D721Med (cell line): ENCODE measurements at regions not wholly inside any gene's neighbourhood (a gene's known extent, or its start where the extent isn't known, plus 50 kb on each side); places are given as distances from the start of the nearest gene placed in this dataset.

Experiments used
- DNase-seq: peaks from one replicate; pipeline ENCODE4 v3.0.0; 2011; ENCODE audit warnings: low spot score; ENCODE audit not compliant: insufficient read length
- FAIRE-seq: peaks from 2 replicates; lab custom pipeline; 2011; peaks lifted over from hg19 to GRCh38; lab: Jason Lieb, UNC
- CTCF ChIP-seq: IDR thresholded peaks from 2 replicates; pipeline ENCODE4 v1.5.1; 2012; ENCODE audit warnings: mild to moderate bottlenecking, control low read depth; ENCODE audit not compliant: insufficient read depth; ENCODE audit errors: missing control alignments

DNA sequence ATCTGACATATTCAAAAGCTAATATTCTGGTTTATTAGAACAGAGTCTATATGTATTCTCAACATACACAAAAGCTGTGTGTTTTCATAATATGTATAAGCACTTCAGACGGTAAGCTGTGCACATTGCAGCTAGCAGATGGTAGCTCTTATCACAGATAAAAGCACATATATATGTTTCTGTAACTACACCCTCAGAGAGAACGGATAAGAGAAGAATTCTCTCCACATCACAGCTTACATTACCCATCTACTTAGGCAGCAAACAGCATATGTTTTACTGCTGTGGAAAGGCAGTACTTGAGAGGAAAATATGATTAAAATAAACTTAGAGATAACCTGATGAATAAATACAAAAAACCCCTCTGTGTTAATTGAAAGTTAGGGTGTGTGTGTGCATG is 450.9 kb upstream of the ZNF608 start:
- DNase-seq (no peak), FAIRE-seq (peak; percentile 77)
- no peak for TF ChIP-seq CTCF

DNA sequence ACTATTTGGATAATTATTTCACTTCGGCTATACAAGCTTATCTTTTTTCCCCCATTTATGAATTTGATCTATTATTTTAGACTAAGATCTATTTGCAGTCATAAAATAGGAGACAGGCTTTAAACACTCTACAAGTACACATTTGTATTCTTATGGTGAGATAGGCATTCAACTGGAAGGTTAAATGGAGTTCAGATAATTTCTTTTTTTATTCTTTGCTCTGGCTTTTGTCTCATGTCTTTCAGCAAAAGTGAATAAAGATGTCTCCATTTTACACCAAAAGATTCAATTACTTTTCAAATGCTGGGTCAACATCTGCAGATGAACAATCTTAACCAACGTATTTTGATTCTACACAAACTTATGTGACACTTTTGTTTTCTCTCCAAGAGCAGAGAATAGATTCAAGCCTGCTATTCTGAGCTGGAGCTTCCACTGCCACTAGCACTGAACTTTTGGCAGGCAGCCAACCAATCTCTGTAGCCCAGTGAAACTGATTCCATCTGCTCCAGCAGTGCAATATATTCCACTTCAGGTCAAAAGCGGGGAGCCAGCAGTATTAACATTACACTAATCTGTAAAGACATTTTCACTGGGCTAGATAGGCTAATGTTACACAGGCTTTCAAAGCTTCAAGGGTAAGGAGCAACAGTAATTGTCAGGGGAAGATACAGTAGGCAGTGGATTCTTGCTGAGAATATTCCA is 452.0 kb upstream of the ZNF608 start:
- DNase-seq, result no peak
- peak; percentile 84 for FAIRE-seq
- TF ChIP-seq CTCF, result no peak

- FAIRE-seq (no peak), DNase-seq (no peak)
- TF ChIP-seq CTCF, result no peak
Measured at GRCh38 chr5:125199373-125199772, 452.9 kb upstream of the ZNF608 start.

- TF ChIP-seq CTCF, result no peak
- FAIRE-seq (peak; percentile 64), DNase-seq (no peak)
Measured at GRCh38 chr5:125199968-125200865, 453.8 kb upstream of the ZNF608 start.

GRCh38 chr5:125200866-125201373 is 454.5 kb upstream of the ZNF608 start:
- no peak for DNase-seq
- TF ChIP-seq CTCF, result no peak
- FAIRE-seq, result no peak

- FAIRE-seq (no peak), DNase-seq (no peak)
- no peak for TF ChIP-seq CTCF
Measured at GRCh38 chr5:125201446-125202052, 455.1 kb upstream of the ZNF608 start.
